Common myeloid progenitor, CD34-positive (primary cell): ENCODE measurements at regions not wholly inside any gene's neighbourhood (a gene's known extent, or its start where the extent isn't known, plus 50 kb on each side); places are given as distances from the start of the nearest gene placed in this dataset.

ENCODE experiments used
- CTCF ChIA-PET: fragments of 350-600 bp; sonication (Branson Sonifier 250); formaldehyde crosslinking; loops from one replicate; lab custom pipeline; 2021; ENCODE audit warnings: antibody characterized with exemption; lab: Charles Lee
- POLR2A ChIA-PET: fragments of 350-600 bp; sonication (Branson Sonifier 250); formaldehyde crosslinking; loops from one replicate; lab custom pipeline; 2021; ENCODE audit warnings: antibody characterized with exemption; lab: Charles Lee
- DNase-seq, 3 donors: peaks; one replicate each; pipeline versions ENCODE4 v3.0.0 to v3.0.0-alpha.2; 2013
- H3K27ac ChIP-seq, 2 experiments: 1 replicate in 1 of 2; 2 replicates in 1 of 2; pipeline ENCODE4 v1.7.0; 2013; ENCODE audit warnings: inconsistent platforms in 2 of 2, low read length in 2 of 2, mild to moderate bottlenecking in 2 of 2, low read depth in 1 of 2, moderate library complexity in 1 of 2; ENCODE audit not compliant: severe bottlenecking in 2 of 2, insufficient read depth in 1 of 2, poor library complexity in 1 of 2
- H3K27me3 ChIP-seq, 5 experiments: replicated peaks in 2 of 5; 1 replicate in 3 of 5; 2 replicates in 2 of 5; pipeline versions ENCODE4 v1.6.1 to v1.7.0; 2013; ENCODE audit warnings: low read length in 4 of 5, mild to moderate bottlenecking in 2 of 5, moderate library complexity in 2 of 5, inconsistent platforms in 1 of 5; ENCODE audit not compliant: insufficient read depth in 5 of 5, control insufficient read depth in 4 of 5
- H3K36me3 ChIP-seq, 4 experiments: 1 replicate in 2 of 4; 2 replicates in 2 of 4; pipeline versions ENCODE4 v1.6.1 to v1.7.0; 2013; ENCODE audit warnings: low read length in 3 of 4, control low read depth in 1 of 4, mild to moderate bottlenecking in 1 of 4; ENCODE audit not compliant: control insufficient read depth in 4 of 4, insufficient read depth in 4 of 4
- H3K4me1 ChIP-seq, 4 experiments: 1 replicate in 3 of 4; 2 replicates in 1 of 4; pipeline versions ENCODE4 v1.6.1 to v1.7.1; 2013; ENCODE audit warnings: low read length in 3 of 4, mild to moderate bottlenecking in 3 of 4, control low read depth in 1 of 4, inconsistent platforms in 1 of 4, moderate library complexity in 1 of 4; ENCODE audit not compliant: control insufficient read depth in 4 of 4, insufficient read depth in 4 of 4; ENCODE audit errors: control extremely low read depth in 1 of 4
- H3K4me3 ChIP-seq, 7 experiments: 1 replicate in 4 of 7; 2 replicates in 3 of 7; pipeline versions ENCODE4 v1.5.1 to v1.7.0; 2013; ENCODE audit warnings: mild to moderate bottlenecking in 7 of 7, low read length in 6 of 7, moderate library complexity in 6 of 7, inconsistent platforms in 2 of 7, low read depth in 2 of 7, control low read depth in 1 of 7; ENCODE audit not compliant: insufficient read depth in 4 of 7, control insufficient read depth in 1 of 7; ENCODE audit errors: extremely low read depth in 1 of 7
- H3K9me3 ChIP-seq, 5 experiments: 1 replicate in 4 of 5; 2 replicates in 1 of 5; pipeline versions ENCODE4 v1.6.1 to v1.7.1; 2013; ENCODE audit warnings: low read length in 4 of 5, mild to moderate bottlenecking in 2 of 5, inconsistent platforms in 1 of 5, low read depth in 1 of 5, moderate library complexity in 1 of 5; ENCODE audit not compliant: control insufficient read depth in 4 of 5, insufficient read depth in 2 of 5; ENCODE audit errors: control extremely low read depth in 1 of 5
- WGBS: methylation state at CpG from one replicate; pipeline ENCODE4 v1.1.5; 2013; ENCODE audit not compliant: insufficient coverage; 5-methylcytosine and 5-hydroxymethylcytosine counted together

GRCh38 chr20:29296256-29297230, 1960.9 kb upstream of the DEFB115 start:
- Histone ChIP-seq H3K36me3 (no peaks in the 10 kb centered on the region), H3K27me3 (no peaks in the 10 kb centered on the region), H3K4me3 (no peak overlapping the region), H3K9me3 (peaks cover 0 to 45% (median 30%) of the 10 kb centered on the region in 5 experiments), H3K27ac (no peak overlapping the region), H3K4me1 (no peaks in the 10 kb centered on the region)
- 87% methylated on average over 49 of the region's 58 CpGs for WGBS
- ChIA-PET CTCF (no interaction called here), POLR2A (no interaction called here)
- no peak for DNase-seq

- Histone ChIP-seq H3K4me1 (no peaks in the 10 kb centered on the region), H3K4me3 (no peak overlapping the region), H3K27ac (no peak overlapping the region), H3K9me3 (peaks cover 0 to 49% (median 33%) of the 10 kb centered on the region in 5 experiments), H3K27me3 (no peaks in the 10 kb centered on the region), H3K36me3 (no peaks in the 10 kb centered on the region)
- no peak for DNase-seq
- POLR2A ChIA-PET = no interaction called here
- 79% methylated on average over 70 of the region's 70 CpGs for WGBS
- CTCF ChIA-PET = no interaction called here
These were observed 1959.8 kb upstream of the DEFB115 start for GRCh38 chr20:29297411-29298270.

GRCh38 chr20:29298271-29298590, 1959.2 kb upstream of the DEFB115 start:
- ChIA-PET POLR2A (no interaction called here), CTCF (no interaction called here)
- Histone ChIP-seq H3K36me3 (no peaks in the 10 kb centered on the region), H3K27me3 (no peaks in the 10 kb centered on the region), H3K4me3 (no peak overlapping the region), H3K4me1 (no peaks in the 10 kb centered on the region), H3K27ac (no peak overlapping the region), H3K9me3 (peaks cover 0 to 50% (median 34%) of the 10 kb centered on the region in 5 experiments)
- 88% methylated on average over 12 of the region's 12 CpGs for WGBS
- no peak for DNase-seq

DNA sequence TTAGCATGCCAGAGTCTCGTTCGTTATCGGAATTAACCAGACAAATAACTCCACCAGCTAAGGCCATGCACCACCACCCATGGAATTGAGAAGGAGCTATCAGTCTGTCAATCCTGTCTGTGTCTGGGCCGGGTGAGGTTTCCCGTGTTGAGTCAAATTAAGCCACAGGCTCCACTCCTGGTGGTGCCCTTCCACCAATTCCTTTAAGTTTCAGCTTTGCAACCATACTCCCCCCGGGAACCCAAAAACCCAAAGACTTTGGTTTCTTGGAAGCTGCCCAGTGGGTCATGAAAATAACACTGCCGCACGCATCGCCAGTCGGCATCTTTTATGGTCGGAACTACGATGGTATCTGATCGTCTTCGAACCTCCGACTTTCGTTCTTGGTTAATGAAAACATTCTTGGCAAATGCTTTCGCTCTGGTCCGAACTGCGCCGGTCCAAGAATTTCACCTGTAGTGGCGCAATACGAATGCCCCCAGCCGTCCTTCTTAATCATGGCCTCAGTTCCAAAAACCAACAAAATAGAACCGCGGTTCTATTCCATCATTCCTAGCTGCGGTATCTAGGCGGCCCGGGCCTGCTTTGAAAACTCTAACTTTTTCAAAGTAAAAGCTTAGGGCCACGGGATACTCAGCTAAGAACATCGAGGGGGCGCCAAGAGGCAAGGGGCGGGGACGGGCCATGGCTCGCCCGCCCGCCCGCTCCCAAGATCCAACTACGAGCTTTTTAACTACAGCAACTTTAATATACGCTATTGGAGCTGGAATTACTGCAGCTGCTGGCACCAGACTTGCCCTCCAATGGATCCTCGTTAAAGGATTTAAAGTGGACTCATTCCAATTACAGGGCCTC, 1958.5 kb upstream of the DEFB115 start:
- Histone ChIP-seq H3K27me3 (no peaks in the 10 kb centered on the region), H3K4me1 (no peaks in the 10 kb centered on the region), H3K27ac (no peak overlapping the region), H3K4me3 (no peak overlapping the region), H3K36me3 (no peaks in the 10 kb centered on the region), H3K9me3 (peaks cover 0 to 55% (median 34%) of the 10 kb centered on the region in 5 experiments)
- peak in 2 of 3 donors; percentile 24 to 68 for DNase-seq
- WGBS = 94% methylated on average over 38 of the region's 40 CpGs
- CTCF ChIA-PET = no interaction called here
- POLR2A ChIA-PET = no interaction called here

DNA sequence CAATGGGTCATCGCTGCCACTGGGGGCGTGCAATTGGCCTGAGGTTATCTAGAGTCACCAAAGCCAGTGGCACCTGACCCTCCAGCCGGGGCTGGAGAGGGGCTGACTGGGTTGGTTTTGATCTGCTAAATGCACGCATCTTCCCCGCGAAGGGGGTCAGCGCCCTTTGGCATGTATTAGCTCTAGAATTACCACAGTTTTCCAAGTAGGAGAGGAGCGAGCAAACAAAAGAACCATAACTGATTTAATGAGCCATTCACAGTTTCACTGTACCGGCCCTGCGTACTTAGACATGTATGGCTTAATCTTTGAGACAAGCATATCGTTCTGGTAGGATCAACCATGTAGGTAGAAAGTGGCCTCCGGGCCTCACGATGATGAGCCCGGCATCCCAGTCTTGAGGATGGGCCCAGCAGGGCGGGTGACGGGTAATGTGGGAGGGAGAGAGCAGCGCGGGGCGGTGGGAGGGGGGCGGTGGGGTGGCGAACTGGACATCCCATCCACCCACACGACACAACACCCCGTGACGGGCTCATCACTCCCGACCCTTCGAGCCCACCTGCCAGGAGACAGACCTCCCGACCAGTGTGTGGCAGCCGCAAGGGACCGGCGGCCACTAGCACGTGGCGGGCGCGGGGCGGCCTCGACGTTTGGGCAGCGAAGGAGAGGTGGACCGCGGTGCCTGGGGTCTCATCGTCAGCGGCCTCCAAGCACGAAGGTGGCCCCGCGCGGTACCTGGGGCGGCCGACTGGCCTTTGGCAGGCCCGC, 1957.5 kb upstream of the DEFB115 start:
- POLR2A ChIA-PET = no interaction called here
- H3K27ac ChIP-seq = no peak overlapping the region
- H3K4me1 ChIP-seq = no peaks in the 10 kb centered on the region
- no peak overlapping the region for H3K4me3 ChIP-seq
- peaks cover 0 to 55% (median 36%) of the 10 kb centered on the region in 5 experiments for H3K9me3 ChIP-seq
- DNase-seq = no peak
- WGBS = 82% methylated on average over 40 of the region's 49 CpGs
- no peaks in the 10 kb centered on the region for H3K36me3 ChIP-seq
- CTCF ChIA-PET = no interaction called here
- H3K27me3 ChIP-seq = no peaks in the 10 kb centered on the region
